GM12878 (cell line): ENCODE measurements at regions not wholly inside any gene's neighbourhood (a gene's known extent, or its start where the extent isn't known, plus 50 kb on each side); places are given as distances from the start of the nearest gene placed in this dataset.

ENCODE experiments used
- ATAC-seq: fragments of 200-7000 bp; cut with Tn5 transposase; 3 replicates; pipeline ENCODE4 v1.9.1; 2020; ENCODE audit warnings: mild to moderate bottlenecking, moderate library complexity
- BruUV-seq: library from RNA; stranded (reverse); fragments of 400-500 nt; replicated peaks from 2 replicates; lab custom pipeline; 2021; lab: Mats Ljungman, UMichigan
- CTCF ChIA-PET: fragments of 300-600 bp; sonication (Branson Sonifier 250); formaldehyde crosslinking; extraction: SDS; loops from one replicate; lab custom pipeline; 2021; ENCODE audit warnings: inconsistent platforms; lab: Yijun Ruan, JAX
- POLR2A ChIA-PET: fragments of 350-600 bp; formaldehyde crosslinking; extraction: SDS; loops from one replicate; lab custom pipeline; 2021; ENCODE audit warnings: inconsistent platforms; lab: Charles Lee
- RAD21 ChIA-PET: fragments of 300-600 bp; sonication (Branson Sonifier 250); formaldehyde crosslinking; loops from one replicate; lab custom pipeline; 2023; ENCODE audit warnings: antibody characterized with exemption; ENCODE audit not compliant: unreplicated experiment; lab: Charles Lee
- SMC1A ChIA-PET: fragments of 300-600 bp; sonication (Branson Sonifier 250); formaldehyde crosslinking; loops from one replicate; lab custom pipeline; 2023; ENCODE audit not compliant: unreplicated experiment, uncharacterized antibody; lab: Charles Lee
- DNase-seq: peaks from one replicate; pipeline ENCODE4 v3.0.0-alpha.2; 2011; ENCODE audit warnings: low read depth, low spot score
- FAIRE-seq: peaks from 3 replicates; lab custom pipeline; 2011; peaks lifted over from hg19 to GRCh38; lab: Jason Lieb, UNC
- H2AFZ ChIP-seq: 2 replicates; pipeline ENCODE4 v1.6.0; 2011; ENCODE audit warnings: low read depth, low read length, control low read depth; ENCODE audit not compliant: control insufficient read depth
- H3K27ac ChIP-seq: 2 replicates; pipeline ENCODE4 v1.5.1; 2011; ENCODE audit warnings: control low read depth; ENCODE audit not compliant: control insufficient read depth, insufficient read depth
- H3K27me3 ChIP-seq, 2 experiments: replicated peaks in 1 of 2; 2 replicates each; pipeline versions ENCODE4 v1.6.0 to v1.6.1; 2011; ENCODE audit warnings: low read length in 1 of 2; ENCODE audit not compliant: control insufficient read depth in 2 of 2, insufficient read depth in 2 of 2
- H3K36me3 ChIP-seq, 2 experiments: 2 replicates each; pipeline ENCODE4 v1.5.1; 2011; ENCODE audit warnings: low read length in 1 of 2; ENCODE audit not compliant: control insufficient read depth in 2 of 2, insufficient read depth in 2 of 2
- H3K4me1 ChIP-seq: 2 replicates; pipeline ENCODE4 v1.6.1; 2011; ENCODE audit warnings: mild to moderate bottlenecking, low read length, moderate library complexity, mixed read lengths; ENCODE audit not compliant: control insufficient read depth, insufficient read depth
- H3K4me2 ChIP-seq: 2 replicates; pipeline ENCODE4 v1.6.0; 2011; ENCODE audit warnings: control low read depth; ENCODE audit not compliant: control insufficient read depth, insufficient read depth
- H3K4me3 ChIP-seq: fragments of 200-600 bp; sonication (generic); 2 replicates; pipeline ENCODE4 v1.5.1; 2016
- H3K79me2 ChIP-seq: 2 replicates; pipeline ENCODE4 v1.6.0; 2011; ENCODE audit warnings: low read length; ENCODE audit not compliant: control insufficient read depth, insufficient read depth
- H3K9ac ChIP-seq: 2 replicates; pipeline ENCODE4 v1.8.0; 2011; ENCODE audit warnings: low read length, control low read depth, mixed read lengths; ENCODE audit not compliant: control insufficient read depth, insufficient read depth
- H3K9me3 ChIP-seq: replicated peaks from 3 replicates; pipeline ENCODE4 v1.5.1; 2011; ENCODE audit warnings: mild to moderate bottlenecking, low read length; ENCODE audit not compliant: control insufficient read depth, insufficient read depth
- H4K20me1 ChIP-seq: 2 replicates; pipeline ENCODE4 v1.6.0; 2011; ENCODE audit not compliant: control insufficient read depth, insufficient read depth
- GABPA ChIP-seq: IDR thresholded peaks from 2 replicates; pipeline ENCODE4 v1.6.1; 2014; ENCODE audit warnings: antibody characterized with exemption, low read depth, mild to moderate bottlenecking, inconsistent platforms
- HDAC6 ChIP-seq: fragments of 200-600 bp; sonication (generic); IDR thresholded peaks from one replicate; pipeline ENCODE4 v1.8.0; 2017; ENCODE audit warnings: antibody characterized with exemption; ENCODE audit not compliant: unreplicated experiment
- IRF4 ChIP-seq: IDR thresholded peaks from 2 replicates; pipeline ENCODE4 v1.6.1; 2011; ENCODE audit warnings: low read depth, low read length
- LARP7 ChIP-seq: fragments of 450-650 bp; IDR thresholded peaks from 2 replicates; pipeline ENCODE4 v1.6.1; 2017; ENCODE audit warnings: mild to moderate bottlenecking
- MAX ChIP-seq: IDR thresholded peaks from 2 replicates; pipeline ENCODE4 v1.6.1; 2012; ENCODE audit warnings: low read depth, low read length, improper control_type of control experiment
- POU2F2 ChIP-seq: IDR thresholded peaks from 3 replicates; pipeline ENCODE4 v1.6.1; 2011; ENCODE audit warnings: low read depth, mild to moderate bottlenecking, low read length, borderline replicate concordance
- PRDM15 ChIP-seq: fragments of 450-650 bp; formaldehyde crosslinking; IDR thresholded peaks from 2 replicates; pipeline ENCODE4 v1.4.0; 2020; ENCODE audit warnings: mild to moderate bottlenecking, moderate library complexity
- RAD51 ChIP-seq: fragments of 450-650 bp; IDR thresholded peaks from 2 replicates; pipeline ENCODE4 v1.6.1; 2016; ENCODE audit warnings: moderate library complexity, mild to moderate bottlenecking, inconsistent platforms
- SRF ChIP-seq, 2 experiments: IDR thresholded peaks; 2 replicates each; pipeline ENCODE4 v1.6.1; 2011; ENCODE audit warnings: low read depth in 2 of 2, low read length in 2 of 2, mild to moderate bottlenecking in 1 of 2, moderate library complexity in 1 of 2
- WRNIP1 ChIP-seq: IDR thresholded peaks from 2 replicates; pipeline ENCODE4 v1.6.1; 2011; ENCODE audit warnings: low read depth, low read length, improper control_type of control experiment, borderline replicate concordance
- YY1 ChIP-seq: IDR thresholded peaks from 2 replicates; pipeline ENCODE4 v1.6.1; 2011; ENCODE audit warnings: low read depth, mild to moderate bottlenecking, low read length
- ZBTB40 ChIP-seq: fragments of 450-650 bp; IDR thresholded peaks from 2 replicates; pipeline ENCODE4 v1.6.1; 2016; ENCODE audit warnings: mild to moderate bottlenecking, moderate library complexity, borderline replicate concordance
- ZNF592 ChIP-seq: fragments of 450-650 bp; IDR thresholded peaks from 2 replicates; pipeline ENCODE4 v1.6.1; 2017; ENCODE audit warnings: mild to moderate bottlenecking, moderate library complexity
- whole genome bisulfite sequencing: methylation state at CpG from one replicate; pipeline ENCODE4 v1.1.6; 2016; ENCODE audit warnings: low lambda C conversion rate; ENCODE audit not compliant: insufficient replicate concordance, insufficient coverage; ENCODE audit errors: missing lambda C conversion rate; 5-methylcytosine and 5-hydroxymethylcytosine counted together
- in situ Hi-C: fragments of 300-500 bp; cut with MboI; formaldehyde crosslinking; loops from 9 replicates; pipeline ENCODE4 v1.14.3; 2018; ENCODE audit warnings: mixed read lengths
- intact Hi-C: fragments of 100-400 bp; cut with micrococcal nuclease; formaldehyde crosslinking; loops from one replicate; pipeline ENCODE4 v1.14.2; 2022; ENCODE audit not compliant: unreplicated experiment

GRCh38 chr3:171972871-171973348, 66.5 kb upstream of the FNDC3B start:
- Histone ChIP-seq H3K9me3 (no peaks in the 10 kb centered on the region; the same call in 1 of the 3 replicates), H3K4me3 (no peak overlapping the region), H3K9ac (no peak overlapping the region), H3K36me3 (no peaks in the 10 kb centered on the region), H3K27me3 (no peaks in the 10 kb centered on the region), H3K4me2 (no peak overlapping the region), H2AFZ (no peak overlapping the region), H3K27ac (no peak overlapping the region), H3K79me2 (no peaks in the 10 kb centered on the region), H4K20me1 (no peaks in the 10 kb centered on the region), H3K4me1 (no peaks in the 10 kb centered on the region)
- WGBS, result 29% methylated on average over 2 of the region's 2 CpGs
- intact Hi-C loops, result no loop called here
- ATAC-seq, result no peak
- CTCF ChIA-PET, result no interaction called here
- no TSS peak for BruUV-seq
- POLR2A ChIA-PET, result no interaction called here
- no peak for FAIRE-seq
- in situ Hi-C loops, result no loop called here
- SMC1A ChIA-PET, result interaction anchor here (0.6 kb wide), 1 partner anchor 383 kb away, joined by 3 read pairs; no protein-coding TSS in a partner anchor
- RAD21 ChIA-PET, result no interaction called here
- no peak for DNase-seq
- no peak for TF ChIP-seq ZBTB40
- no peak for TF ChIP-seq PRDM15 (CRISPR knock-in tag)
- no peak for TF ChIP-seq ZNF592
- TF ChIP-seq GABPA, result no peak
- no peak for TF ChIP-seq RAD51
- no peak for TF ChIP-seq HDAC6
- no peak for TF ChIP-seq POU2F2
- no peak for TF ChIP-seq SRF (IDR thresholded peaks at IDR 0.05; ENCODE audit: low read depth in 2 of 2, low read length in 2 of 2)
- TF ChIP-seq IRF4, result no peak
- no peak for TF ChIP-seq LARP7
- TF ChIP-seq MAX, result no peak
- no peak for TF ChIP-seq WRNIP1
- no peak for TF ChIP-seq YY1
